ENCODE measurements at regions not wholly inside any gene's neighbourhood (a gene's known extent, or its start where the extent isn't known, plus 50 kb on each side); places are given as distances from the start of the nearest gene placed in this dataset.

DNA sequence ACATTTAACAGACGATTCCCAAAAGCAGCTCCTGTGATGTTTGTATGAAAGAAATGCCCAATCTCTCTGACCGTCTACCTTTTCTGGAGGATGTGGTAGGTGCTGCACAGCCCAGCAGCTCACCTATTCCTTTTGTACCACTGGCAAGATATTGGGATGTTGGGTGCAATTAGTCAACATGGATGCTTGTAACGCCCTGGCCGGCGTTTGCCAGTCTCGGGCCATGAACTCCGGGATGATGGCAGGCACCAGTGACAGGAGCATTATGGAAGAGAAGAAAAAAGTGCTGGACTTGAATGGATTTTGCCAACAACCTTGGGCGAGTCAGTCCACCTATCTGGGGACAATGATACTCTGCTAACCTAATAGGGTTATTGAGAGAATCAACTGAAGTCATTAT is 69.0 kb upstream of the ZNF438 start:
- DNase-seq: no peak

DNA sequence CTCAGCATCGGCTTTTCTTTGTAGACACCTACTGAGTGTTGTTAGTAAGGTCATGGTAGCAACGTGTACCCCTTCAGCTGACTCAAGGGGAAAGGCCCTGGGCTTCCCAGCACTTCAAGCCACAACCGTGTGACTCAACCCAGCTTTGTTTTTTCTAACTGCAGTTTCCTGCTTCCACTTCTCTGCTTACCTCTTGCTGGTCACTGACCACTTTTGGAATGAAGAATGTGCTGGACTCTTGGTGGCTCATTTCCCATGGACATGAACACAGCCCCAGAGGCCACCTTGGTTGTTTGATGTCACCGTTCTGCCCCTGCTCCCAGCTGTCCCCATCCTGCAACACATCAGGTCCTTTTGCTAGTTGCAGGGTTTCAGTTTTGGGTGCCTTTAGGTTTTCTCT is 69.5 kb upstream of the ZNF438 start:
- Histone ChIP-seq H3K27me3 (replicated peaks) (no peaks in the 10 kb centered on the region), H3K4me3 (ENCODE audit: low read depth, low read length) (no peak overlapping the region), H3K36me3 (replicated peaks) (no peaks in the 10 kb centered on the region), H3K27ac (peak overlapping the region; percentile 49)
- in situ Hi-C loops (cut with HindIII; ENCODE audit: low pct_ligation_motif_present, low sequenced_read_pairs): no loop called here
- TF ChIP-seq, protein P1, sequence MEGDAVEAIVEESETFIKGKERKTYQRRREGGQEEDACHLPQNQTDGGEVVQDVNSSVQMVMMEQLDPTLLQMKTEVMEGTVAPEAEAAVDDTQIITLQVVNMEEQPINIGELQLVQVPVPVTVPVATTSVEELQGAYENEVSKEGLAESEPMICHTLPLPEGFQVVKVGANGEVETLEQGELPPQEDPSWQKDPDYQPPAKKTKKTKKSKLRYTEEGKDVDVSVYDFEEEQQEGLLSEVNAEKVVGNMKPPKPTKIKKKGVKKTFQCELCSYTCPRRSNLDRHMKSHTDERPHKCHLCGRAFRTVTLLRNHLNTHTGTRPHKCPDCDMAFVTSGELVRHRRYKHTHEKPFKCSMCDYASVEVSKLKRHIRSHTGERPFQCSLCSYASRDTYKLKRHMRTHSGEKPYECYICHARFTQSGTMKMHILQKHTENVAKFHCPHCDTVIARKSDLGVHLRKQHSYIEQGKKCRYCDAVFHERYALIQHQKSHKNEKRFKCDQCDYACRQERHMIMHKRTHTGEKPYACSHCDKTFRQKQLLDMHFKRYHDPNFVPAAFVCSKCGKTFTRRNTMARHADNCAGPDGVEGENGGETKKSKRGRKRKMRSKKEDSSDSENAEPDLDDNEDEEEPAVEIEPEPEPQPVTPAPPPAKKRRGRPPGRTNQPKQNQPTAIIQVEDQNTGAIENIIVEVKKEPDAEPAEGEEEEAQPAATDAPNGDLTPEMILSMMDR (IDR thresholded peaks at IDR 0.05; ENCODE audit: low read depth, low read length, missing control alignments): no peak
- peak; percentile 88 for DNase-seq

More for the DNA sequence above, 69.0 kb upstream of the ZNF438 start:
- in situ Hi-C loops (cut with HindIII; ENCODE audit: low pct_ligation_motif_present, low sequenced_read_pairs): no loop called here
- TF ChIP-seq, protein P1 (IDR thresholded peaks at IDR 0.05; ENCODE audit: low read depth, low read length, missing control alignments): no peak
- Histone ChIP-seq H3K27ac (peak overlapping the region; percentile 1), H3K27me3 (replicated peaks) (no peaks in the 10 kb centered on the region), H3K4me3 (ENCODE audit: low read depth, low read length) (no peak overlapping the region), H3K36me3 (replicated peaks) (no peaks in the 10 kb centered on the region)

DNA sequence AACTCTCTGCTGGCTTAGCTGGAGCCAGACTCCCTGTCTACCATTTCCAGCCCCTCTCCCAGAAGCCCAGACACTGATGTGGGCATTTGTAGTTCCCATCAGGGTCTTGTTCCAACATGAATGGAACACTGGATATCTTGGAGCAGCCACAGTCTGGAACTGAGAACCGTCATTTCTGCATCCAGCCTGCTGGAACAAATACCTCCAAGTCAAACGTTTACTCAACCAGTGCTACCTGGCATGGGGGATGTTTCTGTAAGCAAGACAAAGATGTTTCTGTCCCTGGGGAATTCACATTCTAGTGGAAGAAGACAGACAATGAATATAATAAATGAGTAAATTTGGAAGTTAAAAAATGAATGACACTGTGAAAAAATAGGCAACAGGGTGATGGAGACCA is 70.8 kb upstream of the ZNF438 start:
- no peak for DNase-seq
- TF ChIP-seq, protein P1 (IDR thresholded peaks at IDR 0.05; ENCODE audit: low read depth, low read length, missing control alignments): no peak
- H3K27ac ChIP-seq: no peak overlapping the region

DNA sequence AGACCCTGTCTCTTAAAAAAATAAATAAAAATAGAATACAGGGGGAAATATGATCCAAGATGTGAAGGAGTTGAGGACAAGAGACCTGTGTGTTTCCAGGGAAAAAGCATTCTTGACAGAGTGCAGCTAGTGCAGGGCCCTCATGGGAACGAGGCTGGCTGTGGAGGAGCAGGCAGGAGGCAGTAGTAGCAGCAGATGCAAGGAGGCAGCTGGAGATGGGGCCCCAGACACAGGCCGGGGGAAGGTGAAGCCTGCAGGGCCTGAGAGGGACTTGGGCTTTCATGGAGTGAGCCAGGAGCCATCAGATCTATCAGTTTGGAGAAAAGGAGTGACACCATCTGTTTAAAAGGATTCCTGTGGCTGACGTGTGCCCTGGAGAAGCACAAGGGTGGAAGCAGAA is 71.4 kb upstream of the ZNF438 start:
- H3K4me3 ChIP-seq (ENCODE audit: low read depth, low read length): no peak overlapping the region
- H3K27me3 ChIP-seq (replicated peaks): no peaks in the 10 kb centered on the region
- no peak overlapping the region for H3K27ac ChIP-seq
- in situ Hi-C loops (cut with HindIII; ENCODE audit: low pct_ligation_motif_present, low sequenced_read_pairs): no loop called here
- no peaks in the 10 kb centered on the region for H3K36me3 ChIP-seq (replicated peaks)
- TF ChIP-seq, protein P1 (IDR thresholded peaks at IDR 0.05; ENCODE audit: low read depth, low read length, missing control alignments): peak; percentile 7
- DNase-seq: no peak

More for the DNA sequence above, 70.8 kb upstream of the ZNF438 start:
- Histone ChIP-seq H3K4me3 (ENCODE audit: low read depth, low read length) (no peak overlapping the region), H3K27me3 (replicated peaks) (no peaks in the 10 kb centered on the region), H3K36me3 (replicated peaks) (no peaks in the 10 kb centered on the region)
- in situ Hi-C loops (cut with HindIII; ENCODE audit: low pct_ligation_motif_present, low sequenced_read_pairs): no loop called here

DNA sequence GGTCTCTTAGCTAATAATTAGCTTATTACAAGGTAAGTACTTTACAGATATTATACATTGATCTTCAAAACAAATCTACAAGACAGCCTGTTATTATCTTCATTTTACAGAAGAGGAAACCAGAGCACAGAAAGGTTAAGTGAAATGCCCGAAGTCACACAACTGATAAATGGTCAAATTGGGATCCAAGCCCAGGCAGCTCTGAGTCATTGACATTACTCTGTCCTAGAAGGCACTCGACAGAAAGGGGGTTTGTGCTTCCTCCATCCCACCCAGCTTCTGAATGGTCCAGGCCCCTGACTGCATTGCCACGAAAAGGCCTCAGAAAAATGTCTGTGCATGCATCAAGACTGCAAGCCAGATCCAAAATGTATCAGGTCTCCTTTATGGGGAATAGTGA is 81.3 kb upstream of the ZNF438 start:
- Histone ChIP-seq H3K27ac (no peak overlapping the region), H3K36me3 (replicated peaks) (no peaks in the 10 kb centered on the region), H3K4me3 (ENCODE audit: low read depth, low read length) (no peak overlapping the region), H3K27me3 (replicated peaks) (no peaks in the 10 kb centered on the region)
- no peak for DNase-seq
- TF ChIP-seq, protein P1 (IDR thresholded peaks at IDR 0.05; ENCODE audit: low read depth, low read length, missing control alignments): no peak
- in situ Hi-C loops (cut with HindIII; ENCODE audit: low pct_ligation_motif_present, low sequenced_read_pairs): no loop called here

DNA sequence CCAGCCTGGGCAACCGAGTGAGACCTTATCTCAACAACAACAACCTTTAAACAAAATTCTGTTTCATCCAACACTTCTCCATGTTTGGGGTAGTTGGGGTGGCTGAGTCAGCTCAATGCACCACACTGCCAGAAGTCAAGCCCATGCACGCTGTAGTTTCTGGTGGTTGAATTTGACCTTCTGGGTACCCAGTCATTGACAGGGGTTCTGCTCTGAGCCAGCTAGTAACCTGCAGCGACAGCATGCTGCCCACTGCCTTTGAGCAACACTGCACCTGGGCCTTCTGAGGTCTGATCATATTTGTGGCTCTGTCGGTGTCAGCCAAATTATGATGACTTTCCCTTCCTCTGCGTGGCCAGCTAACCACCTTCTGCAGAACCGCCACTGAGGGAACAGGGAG is 84.6 kb upstream of the ZNF438 start:
- DNase-seq: no peak
- Histone ChIP-seq H3K4me3 (ENCODE audit: low read depth, low read length) (no peak overlapping the region), H3K27me3 (replicated peaks) (no peaks in the 10 kb centered on the region), H3K27ac (no peak overlapping the region), H3K36me3 (replicated peaks) (no peaks in the 10 kb centered on the region)
- TF ChIP-seq, protein P1 (IDR thresholded peaks at IDR 0.05; ENCODE audit: low read depth, low read length, missing control alignments): no peak
- in situ Hi-C loops (cut with HindIII; ENCODE audit: low pct_ligation_motif_present, low sequenced_read_pairs): no loop called here
